SKM-1 treated with dmso at 0.1 percent for 144 hours (cell line): ENCODE measurements at regions not wholly inside any gene's neighbourhood (a gene's known extent, or its start where the extent isn't known, plus 50 kb on each side); places are given as distances from the start of the nearest gene placed in this dataset.
"Not testable (repeated sequence)": the region's sequence is repeated elsewhere in the genome, so short reads cannot be mapped to it uniquely, and the experiment has no call there.

Experiments
- DNase-seq: peaks from one replicate; lab custom pipeline; 2025; ENCODE audit not compliant: unreplicated experiment; lab: John Stamatoyannopoulos, UW

- no peak for DNase-seq
Observed at GRCh38 chr5:143898916-143899591, 87.1 kb downstream of the HMHB1 start.

GRCh38 chr5:143908959-143909358, 97.0 kb downstream of the HMHB1 start:
- no peak for DNase-seq

- no peak for DNase-seq
Observed at GRCh38 chr5:143913008-143913752, 101.2 kb downstream of the HMHB1 start.

- DNase-seq, result no peak
Observed at GRCh38 chr5:143914756-143915155, 102.8 kb downstream of the HMHB1 start.

- no peak for DNase-seq
Observed at GRCh38 chr5:143916451-143916850, 104.5 kb downstream of the HMHB1 start.

- DNase-seq, result no peak
Observed at GRCh38 chr5:143918961-143919360, 107.0 kb downstream of the HMHB1 start.

DNA sequence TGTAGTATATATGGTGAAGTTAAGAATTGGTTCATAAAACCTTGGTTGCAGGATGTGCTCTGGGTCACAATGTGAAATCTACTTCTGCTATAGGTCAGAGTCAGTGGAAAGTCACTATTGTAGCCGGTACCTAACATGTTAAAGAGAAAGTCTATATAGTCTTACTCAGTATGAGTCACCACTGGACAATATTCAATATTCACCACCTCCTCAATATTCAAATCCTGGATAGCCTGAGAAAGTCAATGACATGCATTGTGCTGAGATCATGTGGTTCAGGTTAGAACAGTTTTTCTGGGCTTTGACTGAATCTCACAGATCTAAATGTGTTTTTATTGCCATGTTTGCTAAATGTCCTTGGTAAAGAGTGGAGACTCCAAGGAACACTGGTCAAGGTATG, 108.8 kb downstream of the HMHB1 start:
- DNase-seq, result no peak

DNA sequence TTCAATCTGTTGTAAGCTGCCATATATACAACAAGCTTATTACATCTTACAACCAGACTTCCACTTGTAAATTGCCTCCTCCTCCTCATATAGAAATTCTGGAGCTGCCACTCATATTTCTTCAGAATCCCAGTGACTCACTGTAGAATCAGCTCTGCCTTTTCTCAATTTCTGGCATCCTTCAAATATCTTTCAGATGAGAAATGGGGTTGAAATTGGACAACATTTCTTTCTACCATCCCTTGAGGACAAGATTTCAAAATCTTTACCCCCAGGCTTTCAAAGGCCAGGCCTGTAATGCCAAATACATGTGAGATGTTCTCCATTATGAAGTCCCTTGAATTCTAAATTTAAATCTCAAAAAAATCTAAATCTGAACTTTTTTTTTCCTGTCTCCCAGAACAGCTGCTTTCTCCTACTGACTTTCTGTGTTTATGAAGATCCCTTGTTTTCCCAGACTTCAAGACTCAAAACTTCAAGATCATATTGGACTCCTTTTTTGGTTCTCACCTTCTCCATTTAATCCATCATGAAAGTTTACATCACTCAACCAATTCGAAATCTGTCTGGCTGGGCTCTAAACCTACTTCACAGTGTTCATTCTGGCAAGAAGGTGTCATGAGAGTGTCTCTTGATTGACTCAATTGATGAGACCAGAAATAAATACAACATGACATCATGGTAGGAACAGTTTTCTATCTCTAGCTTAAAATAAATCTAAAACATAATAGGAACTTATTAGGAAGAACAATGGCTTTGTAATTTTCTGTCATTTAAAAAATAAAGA, 109.8 kb downstream of the HMHB1 start:
- DNase-seq, result no peak

GRCh38 chr5:143922718-143923117, 110.8 kb downstream of the HMHB1 start:
- DNase-seq, result no peak

DNA sequence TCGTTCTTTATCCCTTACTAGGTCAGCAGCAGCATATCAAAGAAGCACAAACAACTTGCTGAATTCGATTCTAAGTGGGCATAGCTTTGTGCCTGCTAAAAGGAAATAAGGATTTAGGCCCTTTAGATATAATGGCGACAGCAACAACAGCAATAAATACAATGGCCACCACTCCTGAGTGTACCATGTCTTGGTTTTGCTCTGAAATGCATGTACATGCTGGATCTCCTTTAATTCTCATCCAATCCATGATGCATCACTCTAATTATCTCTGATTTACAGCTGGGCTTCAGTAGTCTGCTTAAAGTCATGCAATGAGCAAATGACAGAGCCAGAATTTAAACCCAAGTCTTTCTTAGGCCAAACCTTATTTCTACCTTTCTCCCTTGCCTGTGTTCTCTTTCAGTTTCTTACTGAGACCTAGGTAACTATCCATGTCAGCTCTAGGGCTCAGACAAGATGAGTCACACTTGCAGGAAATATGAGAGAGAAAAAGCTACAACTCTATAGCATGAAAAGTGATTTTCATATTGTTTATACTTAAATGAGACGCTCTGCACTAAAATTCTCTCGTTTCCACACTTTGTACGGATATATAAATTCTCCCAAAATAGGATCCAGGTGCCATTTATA, 111.8 kb downstream of the HMHB1 start:
- DNase-seq, result no peak

GRCh38 chr5:143924311-143924978, 112.5 kb downstream of the HMHB1 start:
- DNase-seq, result no peak

DNA sequence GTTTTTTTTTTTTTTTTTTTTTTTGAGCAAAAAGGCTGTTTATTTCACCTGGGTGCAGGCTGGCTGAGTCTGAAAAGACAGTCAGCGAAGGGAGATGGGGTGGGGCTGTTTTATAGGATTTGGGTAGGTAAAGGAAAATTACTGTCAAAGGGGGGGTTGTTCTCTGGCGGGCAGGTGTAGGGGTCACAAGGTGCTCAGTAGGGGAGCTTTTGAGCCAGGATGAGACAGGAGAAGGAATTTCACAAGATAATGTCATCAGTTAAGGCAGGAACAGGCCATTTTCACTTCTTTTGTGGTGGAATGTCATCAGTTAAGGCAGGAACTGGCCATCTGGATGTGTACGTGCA, 113.0 kb downstream of the HMHB1 start:
- not testable (repeated sequence) for DNase-seq

DNA sequence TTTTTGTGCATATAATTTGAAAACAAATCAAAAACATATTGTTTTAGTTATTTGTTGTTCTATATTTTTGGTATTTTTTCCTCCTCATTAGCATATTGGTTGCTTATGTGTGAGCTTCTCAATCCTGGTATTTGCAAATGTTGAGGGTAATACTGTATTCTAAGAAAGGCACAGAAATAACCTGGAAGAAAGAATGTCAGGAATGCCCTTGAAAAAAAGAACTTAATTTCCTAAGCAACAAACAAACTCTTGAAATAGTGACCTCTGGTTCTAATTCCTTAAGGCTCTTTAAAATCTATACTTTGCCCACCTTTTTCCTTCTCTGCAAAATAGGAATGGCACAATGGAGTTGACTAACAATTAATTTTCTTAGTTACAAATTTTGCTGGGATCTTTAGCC, 117.5 kb downstream of the HMHB1 start:
- no peak for DNase-seq

DNA sequence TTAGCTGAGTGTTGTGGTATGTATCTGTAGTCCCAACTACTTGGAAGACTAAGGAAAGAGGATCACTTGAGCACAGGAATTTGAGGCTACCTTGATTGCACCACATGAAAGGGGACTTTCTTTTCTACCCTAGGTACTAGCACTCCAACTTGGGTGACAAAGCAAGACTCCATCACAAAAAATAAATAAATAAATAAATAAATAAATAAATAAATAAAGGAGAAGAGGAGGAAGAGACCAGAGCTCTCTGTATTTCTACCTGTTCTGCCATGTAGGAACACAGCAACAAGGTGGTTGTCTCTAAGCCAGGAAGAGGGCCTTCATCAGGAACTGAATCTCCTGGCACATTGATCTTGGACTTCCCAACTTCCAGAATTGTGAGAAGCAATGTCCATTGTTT, 118.6 kb downstream of the HMHB1 start:
- DNase-seq, result no peak

DNA sequence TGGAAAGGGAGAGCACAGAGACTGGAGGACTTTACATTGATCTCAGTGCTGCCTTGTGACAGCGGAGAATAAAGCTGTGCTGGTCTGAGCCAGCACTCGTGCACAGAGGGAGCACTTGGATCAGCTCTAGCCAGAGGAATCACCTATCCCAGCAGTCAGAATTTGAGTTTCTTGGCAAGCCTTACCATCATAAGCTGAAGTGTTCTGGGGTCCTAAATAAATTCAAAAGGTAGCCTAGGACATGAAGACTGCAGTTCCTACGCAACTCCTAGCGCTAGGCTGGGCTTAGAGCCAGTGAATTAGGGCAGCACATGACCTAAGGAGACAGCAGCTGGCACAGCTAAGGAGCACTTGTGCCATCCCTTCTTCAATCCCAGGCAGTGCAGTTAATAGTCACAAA, 119.5 kb downstream of the HMHB1 start:
- DNase-seq, result no peak

GRCh38 chr5:143931986-143932385, 120.0 kb downstream of the HMHB1 start:
- DNase-seq, result no peak

- no peak for DNase-seq
Observed at GRCh38 chr5:143932584-143932983, 120.6 kb downstream of the HMHB1 start.

GRCh38 chr5:143933451-143933850, 121.5 kb downstream of the HMHB1 start:
- DNase-seq, result no peak

- no peak for DNase-seq
Observed at GRCh38 chr5:143934821-143935220, 122.9 kb downstream of the HMHB1 start.

DNA sequence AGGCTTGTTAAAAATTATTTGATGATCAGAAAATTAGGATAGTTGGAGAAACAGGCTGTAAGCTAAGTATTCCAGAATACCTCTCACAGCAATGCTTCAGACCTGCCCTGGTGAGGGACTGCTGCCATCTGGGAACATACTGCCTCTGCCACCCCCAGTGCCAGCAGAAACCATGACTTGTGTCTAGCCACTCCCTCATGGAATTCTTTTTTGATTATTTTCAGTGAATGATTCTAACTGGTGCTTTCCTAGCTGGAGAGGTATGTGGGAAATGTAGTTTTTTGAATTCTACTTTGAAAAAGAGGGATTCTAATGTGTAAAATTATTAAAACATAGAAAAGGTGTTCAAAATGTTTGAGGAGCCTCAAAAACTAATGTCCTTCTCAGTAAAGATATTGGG, 126.3 kb downstream of the HMHB1 start:
- no peak for DNase-seq

- no peak for DNase-seq
Observed at GRCh38 chr5:143946837-143947236, 134.9 kb downstream of the HMHB1 start.
